ENCODE measurements at regions not wholly inside any gene's neighbourhood (a gene's known extent, or its start where the extent isn't known, plus 50 kb on each side); places are given as distances from the start of the nearest gene placed in this dataset.
"Not testable (repeated sequence)": the region's sequence is repeated elsewhere in the genome, so short reads cannot be mapped to it uniquely, and the experiment has no call there.

DNA sequence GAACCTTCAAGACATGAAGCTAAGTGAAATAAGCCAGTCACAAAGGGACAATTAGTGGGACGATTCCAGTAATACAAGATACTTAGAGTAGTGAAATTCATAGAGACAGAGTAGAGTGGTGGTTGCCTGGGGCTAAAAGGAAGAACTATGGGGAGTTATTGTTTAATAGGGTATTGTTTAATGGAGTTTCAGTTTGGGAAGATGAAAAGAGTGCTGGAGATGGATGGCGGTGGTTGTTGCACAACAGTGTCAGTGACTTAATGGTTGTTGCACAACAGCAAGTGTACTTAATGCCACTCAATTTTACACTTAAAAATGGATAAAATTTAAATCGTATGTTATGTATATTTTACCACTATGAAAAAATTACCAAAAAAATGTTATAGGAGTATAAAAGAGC, 209.7 kb upstream of the TENT5A start:
- Histone ChIP-seq H3K9me3 (ENCODE audit: control insufficient read depth, insufficient read depth, low read depth, low read length) (peaks cover 13% of the 10 kb centered on the region), H3K4me1 (ENCODE audit: control insufficient read depth, insufficient read depth, low read length) (no peaks in the 10 kb centered on the region), H3K27ac (ENCODE audit: low read depth, low read length) (no peak overlapping the region), H3K27me3 (ENCODE audit: control insufficient read depth, insufficient read depth, low read length) (no peaks in the 10 kb centered on the region), H3K9ac (ENCODE audit: low read length) (no peak overlapping the region), H3K4me3 (ENCODE audit: low read depth, low read length) (no peak overlapping the region), H3K36me3 (ENCODE audit: control insufficient read depth, insufficient read depth, low read length) (no peaks in the 10 kb centered on the region)

DNA sequence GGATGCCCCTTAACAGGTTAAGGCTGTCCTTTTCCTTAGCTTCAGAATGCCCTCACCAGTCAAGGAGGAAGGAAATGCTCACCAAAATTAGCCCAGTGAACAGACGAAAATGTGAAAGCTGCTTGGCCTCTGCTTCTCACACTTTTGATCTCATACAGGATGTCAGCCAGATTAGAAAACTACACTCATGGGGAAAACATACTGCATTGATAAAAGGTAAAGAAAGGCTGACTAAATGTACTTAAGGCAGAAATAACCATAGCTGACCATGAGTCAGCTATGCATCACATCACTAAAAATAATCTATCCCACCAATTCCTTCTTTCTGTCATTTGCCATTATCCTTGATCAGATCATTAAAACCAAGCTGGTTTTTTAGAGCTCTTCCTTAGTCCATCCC, 198.4 kb upstream of the TENT5A start:
- Histone ChIP-seq H3K9ac (ENCODE audit: low read length) (no peak overlapping the region), H3K27ac (ENCODE audit: low read depth, low read length) (no peak overlapping the region), H3K4me3 (ENCODE audit: low read depth, low read length) (no peak overlapping the region), H3K4me1 (ENCODE audit: control insufficient read depth, insufficient read depth, low read length) (no peaks in the 10 kb centered on the region), H3K9me3 (ENCODE audit: control insufficient read depth, insufficient read depth, low read depth, low read length) (no peaks in the 10 kb centered on the region), H3K27me3 (ENCODE audit: control insufficient read depth, insufficient read depth, low read length) (no peaks in the 10 kb centered on the region), H3K36me3 (ENCODE audit: control insufficient read depth, insufficient read depth, low read length) (no peaks in the 10 kb centered on the region)

DNA sequence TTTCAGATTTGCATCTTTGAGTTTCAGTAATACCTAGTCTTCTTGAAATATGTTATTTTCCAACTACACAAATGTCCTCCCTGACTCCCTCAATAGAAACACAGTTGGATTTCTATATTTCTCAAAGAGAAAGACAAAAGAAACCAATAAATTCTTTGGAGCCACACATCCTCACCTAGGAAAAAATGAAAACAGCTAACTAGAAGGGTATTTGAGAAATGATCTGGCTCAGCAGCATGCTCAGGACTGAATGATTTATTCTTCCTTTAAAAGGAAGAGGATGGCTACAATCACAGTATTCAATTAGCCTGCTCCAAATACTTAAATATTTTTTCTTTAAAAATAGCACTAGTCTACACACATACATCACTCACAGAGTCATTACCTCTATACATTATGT, 196.4 kb upstream of the TENT5A start:
- no peaks in the 10 kb centered on the region for H3K27me3 ChIP-seq (ENCODE audit: control insufficient read depth, insufficient read depth, low read length)
- H3K36me3 ChIP-seq (ENCODE audit: control insufficient read depth, insufficient read depth, low read length): no peaks in the 10 kb centered on the region
- H3K9me3 ChIP-seq (ENCODE audit: control insufficient read depth, insufficient read depth, low read depth, low read length): no peaks in the 10 kb centered on the region
- no peak overlapping the region for H3K9ac ChIP-seq (ENCODE audit: low read length)
- no peak overlapping the region for H3K4me3 ChIP-seq (ENCODE audit: low read depth, low read length)
- H3K4me1 ChIP-seq (ENCODE audit: control insufficient read depth, insufficient read depth, low read length): no peaks in the 10 kb centered on the region
- H3K27ac ChIP-seq (ENCODE audit: low read depth, low read length): no peak overlapping the region

DNA sequence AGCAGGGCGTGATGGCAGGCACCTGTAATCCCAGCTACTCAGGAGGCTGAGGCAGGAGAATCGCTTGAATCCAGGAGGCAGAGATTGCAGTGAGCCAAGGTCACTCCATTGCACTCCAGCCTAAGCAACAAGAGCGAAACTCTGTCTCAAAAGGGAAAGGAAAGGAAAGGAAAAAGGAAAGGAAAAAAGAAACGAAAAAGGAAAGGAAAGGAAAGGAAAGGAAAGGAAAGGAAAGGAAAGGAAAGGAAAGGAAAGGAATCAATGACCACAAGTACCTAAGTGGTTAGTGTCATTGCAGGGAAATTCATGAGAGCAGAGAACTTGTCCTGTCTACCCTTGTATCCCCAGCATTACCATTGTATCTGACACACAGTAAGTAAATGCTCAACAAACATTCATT, 195.7 kb upstream of the TENT5A start:
- not testable (repeated sequence) for H3K27ac ChIP-seq (ENCODE audit: low read depth, low read length); H3K27me3 ChIP-seq (ENCODE audit: control insufficient read depth, insufficient read depth, low read length); H3K4me3 ChIP-seq (ENCODE audit: low read depth, low read length); H3K36me3 ChIP-seq (ENCODE audit: control insufficient read depth, insufficient read depth, low read length); H3K9me3 ChIP-seq (ENCODE audit: control insufficient read depth, insufficient read depth, low read depth, low read length); H3K9ac ChIP-seq (ENCODE audit: low read length); H3K4me1 ChIP-seq (ENCODE audit: control insufficient read depth, insufficient read depth, low read length)

DNA sequence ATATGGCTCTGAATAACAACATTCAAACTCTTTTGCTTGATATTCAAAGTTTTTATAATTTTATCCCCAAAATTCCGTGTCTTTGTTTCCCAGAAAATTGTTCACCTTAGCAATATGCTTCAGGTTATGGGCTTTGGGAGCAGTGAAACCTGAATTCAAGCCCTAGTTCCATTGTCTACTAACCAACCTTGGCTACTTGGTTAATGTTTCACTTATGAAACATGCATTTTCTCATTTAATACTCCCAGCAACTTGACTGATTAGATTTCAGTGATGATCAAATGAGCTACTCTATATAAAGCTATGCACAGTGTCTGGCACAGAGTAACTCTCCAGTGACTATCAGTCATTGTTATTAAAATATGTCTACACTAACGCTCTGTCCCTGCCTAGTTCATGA, 192.2 kb upstream of the TENT5A start:
- no peak overlapping the region for H3K4me3 ChIP-seq (ENCODE audit: low read depth, low read length)
- H3K4me1 ChIP-seq (ENCODE audit: control insufficient read depth, insufficient read depth, low read length): peaks cover 14% of the 10 kb centered on the region
- H3K36me3 ChIP-seq (ENCODE audit: control insufficient read depth, insufficient read depth, low read length): no peaks in the 10 kb centered on the region
- H3K9ac ChIP-seq (ENCODE audit: low read length): no peak overlapping the region
- no peaks in the 10 kb centered on the region for H3K9me3 ChIP-seq (ENCODE audit: control insufficient read depth, insufficient read depth, low read depth, low read length)
- no peaks in the 10 kb centered on the region for H3K27me3 ChIP-seq (ENCODE audit: control insufficient read depth, insufficient read depth, low read length)
- no peak overlapping the region for H3K27ac ChIP-seq (ENCODE audit: low read depth, low read length)

DNA sequence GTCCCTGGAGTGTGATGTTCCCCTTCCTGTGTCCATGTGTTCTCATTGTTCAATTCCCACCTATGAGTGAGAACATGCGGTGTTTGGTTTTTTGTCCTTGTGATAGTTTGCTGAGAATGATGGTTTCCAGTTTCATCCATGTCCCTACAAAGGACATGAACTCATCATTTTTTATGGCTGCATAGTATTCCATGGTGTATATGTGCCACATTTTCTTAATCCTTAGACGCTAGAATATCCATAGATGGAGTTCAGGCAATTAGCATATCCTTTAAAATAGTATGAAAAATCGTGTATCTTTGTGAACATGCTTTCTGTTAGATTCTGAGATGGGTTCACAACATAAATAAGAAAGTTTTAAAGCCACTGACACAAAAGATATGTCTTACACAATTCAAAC, 190.4 kb upstream of the TENT5A start:
- not testable (repeated sequence) for H3K36me3 ChIP-seq (ENCODE audit: control insufficient read depth, insufficient read depth, low read length); H3K27me3 ChIP-seq (ENCODE audit: control insufficient read depth, insufficient read depth, low read length); H3K9ac ChIP-seq (ENCODE audit: low read length); H3K4me3 ChIP-seq (ENCODE audit: low read depth, low read length); H3K9me3 ChIP-seq (ENCODE audit: control insufficient read depth, insufficient read depth, low read depth, low read length); H3K27ac ChIP-seq (ENCODE audit: low read depth, low read length)
- H3K4me1 ChIP-seq (ENCODE audit: control insufficient read depth, insufficient read depth, low read length): peaks cover 30% of the 10 kb centered on the region

DNA sequence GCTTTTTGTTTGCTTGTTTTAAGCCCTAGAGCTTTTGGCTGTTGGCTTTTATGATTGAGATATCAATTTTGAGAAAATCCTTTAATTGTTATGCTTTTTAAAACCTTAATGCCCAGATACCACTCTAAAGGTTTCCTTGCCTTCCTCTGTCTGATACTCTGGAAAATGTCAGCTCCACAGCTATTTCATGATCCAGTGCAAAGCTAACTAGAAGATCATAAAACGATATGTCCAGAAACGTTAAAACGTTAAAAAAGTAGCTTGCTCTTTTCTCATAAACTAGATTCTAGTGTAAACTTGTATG, 189.5 kb upstream of the TENT5A start:
- H3K27ac ChIP-seq (ENCODE audit: low read depth, low read length): no peak overlapping the region
- H3K27me3 ChIP-seq (ENCODE audit: control insufficient read depth, insufficient read depth, low read length): no peaks in the 10 kb centered on the region
- H3K36me3 ChIP-seq (ENCODE audit: control insufficient read depth, insufficient read depth, low read length): no peaks in the 10 kb centered on the region
- peaks cover 33% of the 10 kb centered on the region for H3K4me1 ChIP-seq (ENCODE audit: control insufficient read depth, insufficient read depth, low read length)
- no peaks in the 10 kb centered on the region for H3K9me3 ChIP-seq (ENCODE audit: control insufficient read depth, insufficient read depth, low read depth, low read length)
- no peak overlapping the region for H3K9ac ChIP-seq (ENCODE audit: low read length)
- no peak overlapping the region for H3K4me3 ChIP-seq (ENCODE audit: low read depth, low read length)

DNA sequence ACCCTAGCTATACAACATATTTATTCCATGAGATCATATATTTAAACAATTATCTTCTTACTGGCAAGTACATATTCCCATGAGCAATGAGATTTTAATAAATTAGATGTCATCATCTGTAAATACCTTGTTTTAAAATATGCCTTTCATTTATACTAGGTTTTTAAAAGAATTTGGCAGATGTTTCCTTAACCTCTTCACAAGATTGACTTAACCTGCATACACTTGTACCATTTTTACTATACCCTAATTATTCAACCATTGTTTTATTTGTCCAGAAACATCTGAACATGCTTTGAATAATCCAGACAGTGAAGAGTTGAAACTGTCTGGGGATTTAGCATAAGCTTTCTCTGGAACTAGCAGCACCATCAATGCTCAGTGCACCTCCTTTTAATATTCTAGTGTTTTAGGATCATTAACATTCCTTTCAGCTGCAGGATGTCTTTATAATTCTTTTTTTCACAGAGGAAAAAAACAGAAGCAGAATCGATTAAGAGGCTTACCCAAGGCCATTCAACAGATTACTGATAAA, 188.0 kb upstream of the TENT5A start:
- peaks cover 33% of the 10 kb centered on the region for H3K4me1 ChIP-seq (ENCODE audit: control insufficient read depth, insufficient read depth, low read length)

DNA sequence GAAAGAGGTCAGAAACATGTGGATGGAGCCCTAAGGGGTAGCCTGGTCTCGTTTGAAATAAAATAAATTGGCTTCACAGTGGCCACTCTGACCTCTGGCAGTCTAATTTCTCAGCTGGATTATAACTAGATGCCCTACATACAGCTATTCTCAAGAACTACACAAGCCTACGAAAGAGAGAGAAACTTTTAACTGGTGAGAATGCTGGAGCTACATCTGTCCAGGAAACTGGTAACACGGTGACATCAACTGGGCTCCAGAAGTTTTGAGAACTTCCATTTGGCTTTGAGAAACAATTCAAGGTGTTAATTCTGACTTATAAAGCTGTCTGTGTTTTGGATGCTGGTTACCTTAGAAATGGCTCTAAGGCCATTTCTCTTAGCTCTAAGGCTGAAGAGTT, 187.3 kb upstream of the TENT5A start:
- H3K36me3 ChIP-seq (ENCODE audit: control insufficient read depth, insufficient read depth, low read length): no peaks in the 10 kb centered on the region
- H3K27me3 ChIP-seq (ENCODE audit: control insufficient read depth, insufficient read depth, low read length): no peaks in the 10 kb centered on the region
- no peak overlapping the region for H3K27ac ChIP-seq (ENCODE audit: low read depth, low read length)
- H3K9me3 ChIP-seq (ENCODE audit: control insufficient read depth, insufficient read depth, low read depth, low read length): no peaks in the 10 kb centered on the region
- H3K4me1 ChIP-seq (ENCODE audit: control insufficient read depth, insufficient read depth, low read length): peaks cover 33% of the 10 kb centered on the region
- no peak overlapping the region for H3K9ac ChIP-seq (ENCODE audit: low read length)
- H3K4me3 ChIP-seq (ENCODE audit: low read depth, low read length): no peak overlapping the region

More for the DNA sequence above, 188.0 kb upstream of the TENT5A start:
- Histone ChIP-seq H3K9me3 (ENCODE audit: control insufficient read depth, insufficient read depth, low read depth, low read length) (no peaks in the 10 kb centered on the region), H3K36me3 (ENCODE audit: control insufficient read depth, insufficient read depth, low read length) (no peaks in the 10 kb centered on the region), H3K9ac (ENCODE audit: low read length) (no peak overlapping the region), H3K4me3 (ENCODE audit: low read depth, low read length) (no peak overlapping the region), H3K27ac (ENCODE audit: low read depth, low read length) (no peak overlapping the region), H3K27me3 (ENCODE audit: control insufficient read depth, insufficient read depth, low read length) (no peaks in the 10 kb centered on the region)

DNA sequence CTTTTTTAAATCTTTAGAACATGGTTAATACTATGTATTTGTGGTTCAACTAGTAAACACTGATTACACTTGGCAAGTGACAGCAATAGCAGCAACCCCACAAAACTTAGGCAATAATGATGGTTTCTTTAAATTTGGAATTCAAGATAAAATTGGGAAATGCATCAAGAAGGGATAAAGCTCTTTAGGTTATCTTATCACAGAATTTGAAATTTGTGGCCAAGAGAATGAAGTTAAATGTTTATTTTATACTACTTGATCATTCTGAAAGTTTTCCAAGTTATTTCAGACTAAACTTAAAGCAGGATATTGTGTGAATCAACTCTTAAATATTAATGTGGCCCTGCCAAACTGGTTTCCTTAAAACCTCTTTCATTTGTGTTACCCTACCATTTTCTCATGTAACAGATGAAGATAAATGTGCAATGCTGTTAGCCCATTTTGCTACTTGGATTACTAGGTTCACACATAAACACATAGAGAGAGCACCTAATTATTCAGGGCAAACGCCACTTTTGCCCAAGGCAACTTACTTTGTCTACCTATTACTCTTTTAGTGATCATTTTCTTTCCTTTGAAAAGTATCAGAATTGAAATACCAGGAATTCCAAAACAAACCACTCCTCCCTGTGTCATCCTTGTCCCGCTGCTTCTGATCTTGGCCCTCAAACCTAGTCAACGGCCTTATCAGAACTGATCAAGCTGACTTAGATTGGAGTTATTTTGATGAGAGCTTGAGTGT, 186.7 kb upstream of the TENT5A start:
- Histone ChIP-seq H3K9me3 (ENCODE audit: control insufficient read depth, insufficient read depth, low read depth, low read length) (no peaks in the 10 kb centered on the region), H3K27ac (ENCODE audit: low read depth, low read length) (peak overlapping the region; percentile 79), H3K36me3 (ENCODE audit: control insufficient read depth, insufficient read depth, low read length) (no peaks in the 10 kb centered on the region), H3K4me3 (ENCODE audit: low read depth, low read length) (no peak overlapping the region), H3K9ac (ENCODE audit: low read length) (no peak overlapping the region), H3K4me1 (ENCODE audit: control insufficient read depth, insufficient read depth, low read length) (peaks cover 33% of the 10 kb centered on the region), H3K27me3 (ENCODE audit: control insufficient read depth, insufficient read depth, low read length) (no peaks in the 10 kb centered on the region)

DNA sequence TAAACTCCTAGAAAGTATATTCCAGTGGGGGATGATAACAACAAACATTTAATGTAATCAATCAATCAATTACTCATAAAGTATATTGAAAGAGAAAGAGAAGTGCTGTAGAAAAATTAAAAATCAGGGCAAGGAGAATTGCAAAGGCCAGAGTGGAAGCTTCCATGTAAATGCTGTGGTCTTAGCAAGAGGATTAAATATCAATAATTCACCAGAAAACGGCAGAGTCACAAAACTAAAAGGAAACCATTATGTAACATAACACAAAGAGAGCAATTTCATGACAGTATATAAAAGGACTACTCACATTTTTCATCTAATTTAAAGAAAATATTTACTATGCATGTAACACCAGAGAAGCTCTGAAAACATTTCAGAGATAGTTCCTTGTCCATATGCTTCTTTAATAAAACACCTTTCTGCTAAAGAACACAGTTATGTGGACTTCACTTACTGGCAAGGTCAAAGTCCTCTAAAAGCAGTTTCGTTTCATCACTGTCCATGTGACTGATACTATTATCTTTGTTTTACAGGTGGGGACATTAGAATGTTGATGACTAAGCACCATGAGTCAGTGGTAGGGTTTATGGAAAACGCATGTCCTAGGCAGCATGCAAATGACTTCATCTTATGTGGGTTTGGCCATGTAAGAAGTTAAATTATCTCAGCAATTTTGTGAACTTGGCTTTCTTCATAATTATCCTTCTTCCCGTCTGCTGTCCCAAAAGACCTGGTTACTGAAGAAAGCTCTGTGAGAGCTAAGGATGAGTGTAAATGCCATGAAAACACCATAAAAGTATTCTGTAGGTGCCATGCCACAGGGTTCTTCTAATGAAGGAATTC, 185.8 kb upstream of the TENT5A start:
- Histone ChIP-seq H3K27ac (ENCODE audit: low read depth, low read length) (peak overlapping the region; percentile 79), H3K4me1 (ENCODE audit: control insufficient read depth, insufficient read depth, low read length) (peaks cover 33% of the 10 kb centered on the region), H3K4me3 (ENCODE audit: low read depth, low read length) (no peak overlapping the region), H3K9me3 (ENCODE audit: control insufficient read depth, insufficient read depth, low read depth, low read length) (no peaks in the 10 kb centered on the region), H3K36me3 (ENCODE audit: control insufficient read depth, insufficient read depth, low read length) (no peaks in the 10 kb centered on the region), H3K27me3 (ENCODE audit: control insufficient read depth, insufficient read depth, low read length) (no peaks in the 10 kb centered on the region), H3K9ac (ENCODE audit: low read length) (no peak overlapping the region)
